GM12892 (cell line): ENCODE measurements at regions not wholly inside any gene's neighbourhood (a gene's known extent, or its start where the extent isn't known, plus 50 kb on each side); places are given as distances from the start of the nearest gene placed in this dataset.
A peak's percentile ranks its signal among the peaks of the same experiment; 100 is the strongest.

Experiments used
- DNase-seq: peaks from one replicate; pipeline ENCODE4 v3.0.0; 2011; ENCODE audit not compliant: insufficient read length
- FAIRE-seq: peaks from 2 replicates; lab custom pipeline; 2011; peaks lifted over from hg19 to GRCh38; lab: Jason Lieb, UNC
- POLR2A ChIP-seq: IDR thresholded peaks from 2 replicates; pipeline ENCODE4 v1.6.1; 2011; ENCODE audit warnings: low read depth, low read length, control low read depth
- POLR2AphosphoS5 ChIP-seq: IDR thresholded peaks from 2 replicates; pipeline ENCODE4 v1.6.1; 2011; ENCODE audit warnings: low read depth, low read length, control low read depth
- TAF1 ChIP-seq: IDR thresholded peaks from 2 replicates; pipeline ENCODE4 v1.6.1; 2011; ENCODE audit warnings: low read depth, mild to moderate bottlenecking, control low read depth, low read length, borderline replicate concordance

- FAIRE-seq = no peak
- DNase-seq = no peak
- TF ChIP-seq POLR2AphosphoS5 = no peak
Observed at GRCh38 chr18:47603158-47603557, 327.3 kb downstream of the SMAD2 start.

- DNase-seq = no peak
- FAIRE-seq = no peak
- no peak for TF ChIP-seq TAF1
- no peak for TF ChIP-seq POLR2AphosphoS5
- TF ChIP-seq POLR2A = no peak
Observed at GRCh38 chr18:47602273-47602897, 328.1 kb downstream of the SMAD2 start.

GRCh38 chr18:47601581-47602272 is 328.7 kb downstream of the SMAD2 start:
- DNase-seq (no peak), FAIRE-seq (no peak)
- TF ChIP-seq POLR2AphosphoS5 = no peak
- no peak for TF ChIP-seq TAF1
- no peak for TF ChIP-seq POLR2A

GRCh38 chr18:47595831-47596501 is 334.5 kb downstream of the SMAD2 start:
- TF ChIP-seq TAF1 (no peak), POLR2A (no peak), POLR2AphosphoS5 (no peak)
- FAIRE-seq = no peak
- DNase-seq = peak; percentile 24

- no peak for TF ChIP-seq POLR2AphosphoS5
- no peak for TF ChIP-seq TAF1
- no peak for TF ChIP-seq POLR2A
- DNase-seq (no peak), FAIRE-seq (no peak)
Observed at GRCh38 chr18:47594621-47595086, 335.8 kb downstream of the SMAD2 start.

GRCh38 chr18:47593744-47594472 is 336.6 kb downstream of the SMAD2 start:
- FAIRE-seq (no peak), DNase-seq (no peak)
- TF ChIP-seq TAF1 (no peak), POLR2A (no peak)

GRCh38 chr18:47591429-47591828 is 339.0 kb downstream of the SMAD2 start:
- DNase-seq (no peak), FAIRE-seq (no peak)
- TF ChIP-seq POLR2A (no peak), POLR2AphosphoS5 (no peak), TAF1 (no peak)

GRCh38 chr18:47587587-47587986 is 336.1 kb upstream of the SKOR2 start:
- DNase-seq (no peak), FAIRE-seq (no peak)
- no peak for TF ChIP-seq POLR2AphosphoS5
- TF ChIP-seq TAF1 = no peak
- no peak for TF ChIP-seq POLR2A

- no peak for FAIRE-seq
- TF ChIP-seq POLR2AphosphoS5 = no peak
- TF ChIP-seq POLR2A = no peak
- no peak for DNase-seq
Observed at GRCh38 chr18:47586418-47587070, 335.1 kb upstream of the SKOR2 start.

GRCh38 chr18:47585914-47586313 is 334.5 kb upstream of the SKOR2 start:
- FAIRE-seq (no peak), DNase-seq (no peak)
- TF ChIP-seq POLR2AphosphoS5 = no peak
- TF ChIP-seq POLR2A = no peak
- TF ChIP-seq TAF1 = no peak

- TF ChIP-seq TAF1 (no peak), POLR2AphosphoS5 (no peak), POLR2A (no peak)
- FAIRE-seq = no peak
- no peak for DNase-seq
Observed at GRCh38 chr18:47585136-47585535, 333.7 kb upstream of the SKOR2 start.
